ENCODE measurements at regions not wholly inside any gene's neighbourhood (a gene's known extent, or its start where the extent isn't known, plus 50 kb on each side); places are given as distances from the start of the nearest gene placed in this dataset.
"Not testable (repeated sequence)": the region's sequence is repeated elsewhere in the genome, so short reads cannot be mapped to it uniquely, and the experiment has no call there.

- H3K27me3 Mint-ChIP-seq (ENCODE audit: unreplicated experiment), result no peaks in the 10 kb centered on the region
- no peak for TF ChIP-seq CTCF (IDR thresholded peaks at IDR 0.05; ENCODE audit: partially characterized antibody, unreplicated experiment)
- peaks cover 1% of the 10 kb centered on the region for H3K9me3 Mint-ChIP-seq (ENCODE audit: unreplicated experiment)
- no peaks in the 10 kb centered on the region for H3K36me3 Mint-ChIP-seq (ENCODE audit: unreplicated experiment)
- no peak overlapping the region for H3K27ac Mint-ChIP-seq (ENCODE audit: unreplicated experiment)
- H3K4me3 Mint-ChIP-seq (ENCODE audit: unreplicated experiment), result no peak overlapping the region
- DNase-seq, result no peak
- no peaks in the 10 kb centered on the region for H3K4me1 Mint-ChIP-seq (ENCODE audit: low read depth, unreplicated experiment)
These were observed 245.3 kb downstream of the PARN start for GRCh38 chr16:14384745-14385144.

GRCh38 chr16:14383844-14384243 is 246.2 kb downstream of the PARN start:
- H3K4me3 Mint-ChIP-seq (ENCODE audit: unreplicated experiment); H3K27ac Mint-ChIP-seq (ENCODE audit: unreplicated experiment); H3K9me3 Mint-ChIP-seq (ENCODE audit: unreplicated experiment); DNase-seq; H3K4me1 Mint-ChIP-seq (ENCODE audit: low read depth, unreplicated experiment); H3K36me3 Mint-ChIP-seq (ENCODE audit: unreplicated experiment); H3K27me3 Mint-ChIP-seq (ENCODE audit: unreplicated experiment): not testable (repeated sequence)

GRCh38 chr16:14378689-14379467 is 251.2 kb downstream of the PARN start:
- H3K27ac Mint-ChIP-seq (ENCODE audit: unreplicated experiment), result no peak overlapping the region
- no peaks in the 10 kb centered on the region for H3K36me3 Mint-ChIP-seq (ENCODE audit: unreplicated experiment)
- H3K4me3 Mint-ChIP-seq (ENCODE audit: unreplicated experiment), result no peak overlapping the region
- DNase-seq, result no peak
- H3K4me1 Mint-ChIP-seq (ENCODE audit: low read depth, unreplicated experiment), result no peaks in the 10 kb centered on the region
- peaks cover 7% of the 10 kb centered on the region for H3K9me3 Mint-ChIP-seq (ENCODE audit: unreplicated experiment)
- H3K27me3 Mint-ChIP-seq (ENCODE audit: unreplicated experiment), result no peaks in the 10 kb centered on the region
- TF ChIP-seq CTCF (IDR thresholded peaks at IDR 0.05; ENCODE audit: partially characterized antibody, unreplicated experiment), result no peak

- Mint-ChIP-seq H3K4me1 (ENCODE audit: low read depth, unreplicated experiment) (no peaks in the 10 kb centered on the region), H3K27ac (ENCODE audit: unreplicated experiment) (no peak overlapping the region), H3K36me3 (ENCODE audit: unreplicated experiment) (no peaks in the 10 kb centered on the region), H3K9me3 (ENCODE audit: unreplicated experiment) (peaks cover 7% of the 10 kb centered on the region), H3K27me3 (ENCODE audit: unreplicated experiment) (no peaks in the 10 kb centered on the region), H3K4me3 (ENCODE audit: unreplicated experiment) (no peak overlapping the region)
- no peak for TF ChIP-seq CTCF (IDR thresholded peaks at IDR 0.05; ENCODE audit: partially characterized antibody, unreplicated experiment)
- no peak for DNase-seq
These were observed 251.9 kb downstream of the PARN start for GRCh38 chr16:14378131-14378551.

- H3K4me3 Mint-ChIP-seq (ENCODE audit: unreplicated experiment), result no peak overlapping the region
- no peak overlapping the region for H3K27ac Mint-ChIP-seq (ENCODE audit: unreplicated experiment)
- no peaks in the 10 kb centered on the region for H3K36me3 Mint-ChIP-seq (ENCODE audit: unreplicated experiment)
- TF ChIP-seq CTCF (IDR thresholded peaks at IDR 0.05; ENCODE audit: partially characterized antibody, unreplicated experiment), result no peak
- DNase-seq, result no peak
- peaks cover 1% of the 10 kb centered on the region for H3K27me3 Mint-ChIP-seq (ENCODE audit: unreplicated experiment)
- H3K9me3 Mint-ChIP-seq (ENCODE audit: unreplicated experiment), result peaks cover 11% of the 10 kb centered on the region
- no peaks in the 10 kb centered on the region for H3K4me1 Mint-ChIP-seq (ENCODE audit: low read depth, unreplicated experiment)
These were observed 252.7 kb downstream of the PARN start for GRCh38 chr16:14377326-14377725.

Data from glutamatergic neuron (in vitro differentiated cells).